ENCODE measurements at regions not wholly inside any gene's neighbourhood (a gene's known extent, or its start where the extent isn't known, plus 50 kb on each side); places are given as distances from the start of the nearest gene placed in this dataset.

DNA sequence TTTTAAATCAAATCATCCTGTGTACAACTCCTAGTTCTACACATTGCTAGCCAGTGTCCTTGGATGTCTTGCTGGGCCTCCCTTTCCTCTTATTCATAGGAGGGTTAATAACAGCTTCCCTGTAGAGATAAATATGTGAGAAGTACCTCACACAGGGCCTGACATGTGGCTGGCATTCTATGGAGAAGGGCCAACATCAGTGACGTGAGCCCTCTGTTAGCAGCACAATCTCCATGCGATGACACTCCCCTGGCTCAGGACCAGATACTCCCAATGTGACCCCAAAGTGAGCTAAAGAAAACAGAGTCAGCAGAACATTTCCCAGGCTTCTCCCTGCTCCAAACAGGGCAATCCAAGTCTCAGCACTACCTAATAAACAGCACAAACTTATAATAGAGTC lies 818.4 kb downstream of the DIAPH3 start:
- H3K4me3 Mint-ChIP-seq (ENCODE audit: unreplicated experiment), result no peak overlapping the region
- H3K27ac Mint-ChIP-seq (ENCODE audit: unreplicated experiment), result no peak overlapping the region
- no peak for DNase-seq (ENCODE audit: low spot score)
- H3K9me3 Mint-ChIP-seq (ENCODE audit: unreplicated experiment), result no peaks in the 10 kb centered on the region
- H3K36me3 Mint-ChIP-seq (ENCODE audit: low read depth, unreplicated experiment), result no peaks in the 10 kb centered on the region
- TF ChIP-seq CTCF (IDR thresholded peaks at IDR 0.05; ENCODE audit: unreplicated experiment), result no peak
- peaks cover 6% of the 10 kb centered on the region for H3K4me1 Mint-ChIP-seq (ENCODE audit: unreplicated experiment)
- H3K27me3 Mint-ChIP-seq (ENCODE audit: unreplicated experiment), result no peaks in the 10 kb centered on the region

GRCh38 chr13:59346999-59347723 lies 816.6 kb downstream of the DIAPH3 start:
- H3K4me1 Mint-ChIP-seq (ENCODE audit: unreplicated experiment), result peaks cover 11% of the 10 kb centered on the region
- no peak for TF ChIP-seq CTCF (IDR thresholded peaks at IDR 0.05; ENCODE audit: unreplicated experiment)
- H3K27ac Mint-ChIP-seq (ENCODE audit: unreplicated experiment), result peak overlapping the region; percentile 62
- no peaks in the 10 kb centered on the region for H3K27me3 Mint-ChIP-seq (ENCODE audit: unreplicated experiment)
- H3K36me3 Mint-ChIP-seq (ENCODE audit: low read depth, unreplicated experiment), result no peaks in the 10 kb centered on the region
- no peaks in the 10 kb centered on the region for H3K9me3 Mint-ChIP-seq (ENCODE audit: unreplicated experiment)
- H3K4me3 Mint-ChIP-seq (ENCODE audit: unreplicated experiment), result no peak overlapping the region
- no peak for DNase-seq (ENCODE audit: low spot score)

DNA sequence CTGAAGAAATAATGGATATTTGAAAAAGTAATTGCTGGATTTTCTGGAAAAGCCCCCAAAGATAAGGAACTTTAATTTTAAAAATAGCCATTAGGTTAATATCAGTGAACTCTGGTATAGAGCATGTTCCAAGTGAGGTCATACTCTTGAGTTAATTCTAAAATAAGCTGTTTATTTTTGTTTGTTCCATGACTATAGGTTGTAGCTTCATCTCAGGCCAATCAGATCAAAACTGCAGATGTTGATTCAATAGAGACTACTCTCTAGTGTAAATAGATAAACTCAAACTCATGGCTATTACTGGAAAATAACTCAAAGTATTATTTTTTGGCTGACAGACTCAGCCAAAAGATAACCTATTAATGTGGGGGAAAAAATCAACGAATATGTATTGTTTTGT lies 815.1 kb downstream of the DIAPH3 start:
- Mint-ChIP-seq H3K4me1 (ENCODE audit: unreplicated experiment) (peaks cover 8% of the 10 kb centered on the region), H3K27me3 (ENCODE audit: unreplicated experiment) (no peaks in the 10 kb centered on the region), H3K27ac (ENCODE audit: unreplicated experiment) (no peak overlapping the region), H3K9me3 (ENCODE audit: unreplicated experiment) (no peaks in the 10 kb centered on the region), H3K36me3 (ENCODE audit: low read depth, unreplicated experiment) (no peaks in the 10 kb centered on the region), H3K4me3 (ENCODE audit: unreplicated experiment) (no peak overlapping the region)
- no peak for TF ChIP-seq CTCF (IDR thresholded peaks at IDR 0.05; ENCODE audit: unreplicated experiment)
- no peak for DNase-seq (ENCODE audit: low spot score)

GRCh38 chr13:59352600-59352999 lies 811.1 kb downstream of the DIAPH3 start:
- no peaks in the 10 kb centered on the region for H3K9me3 Mint-ChIP-seq (ENCODE audit: unreplicated experiment)
- peaks cover 33% of the 10 kb centered on the region for H3K4me1 Mint-ChIP-seq (ENCODE audit: unreplicated experiment)
- TF ChIP-seq CTCF (IDR thresholded peaks at IDR 0.05; ENCODE audit: unreplicated experiment), result no peak
- no peaks in the 10 kb centered on the region for H3K27me3 Mint-ChIP-seq (ENCODE audit: unreplicated experiment)
- H3K36me3 Mint-ChIP-seq (ENCODE audit: low read depth, unreplicated experiment), result no peaks in the 10 kb centered on the region
- DNase-seq (ENCODE audit: low spot score), result no peak
- H3K27ac Mint-ChIP-seq (ENCODE audit: unreplicated experiment), result no peak overlapping the region
- no peak overlapping the region for H3K4me3 Mint-ChIP-seq (ENCODE audit: unreplicated experiment)

DNA sequence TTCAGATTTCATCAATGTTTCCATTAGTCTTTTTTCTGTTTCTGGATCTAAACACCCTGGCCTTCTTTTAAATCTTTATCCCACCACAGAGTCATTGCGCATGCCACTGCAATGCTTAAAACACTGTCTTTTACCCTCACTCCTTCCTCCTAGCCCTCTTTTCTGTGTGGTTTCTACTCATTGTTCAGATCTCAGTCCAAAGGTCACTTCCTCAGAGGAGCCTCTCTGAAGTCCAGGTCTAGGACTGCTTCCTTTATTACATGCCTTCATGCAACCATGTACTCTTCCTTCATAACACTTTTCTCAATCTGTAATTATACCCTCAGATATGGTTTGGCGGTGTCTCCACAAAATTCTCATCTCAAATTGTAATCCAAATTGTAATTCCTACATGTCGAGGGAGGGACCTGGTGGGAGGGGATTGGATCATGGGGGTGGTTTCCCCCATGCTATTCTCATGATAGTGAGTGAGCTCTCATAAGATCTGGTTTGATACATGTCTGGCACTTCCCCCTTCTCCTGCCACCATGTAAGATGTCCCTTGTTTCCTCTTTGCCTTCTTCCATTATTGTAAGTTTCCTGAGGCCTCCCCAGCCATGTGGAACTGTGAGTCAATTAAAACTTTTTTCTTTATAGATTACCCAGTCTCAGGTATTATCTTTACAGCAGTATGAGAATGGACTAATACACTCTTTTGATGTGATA lies 808.9 kb downstream of the DIAPH3 start:
- Mint-ChIP-seq H3K4me3 (ENCODE audit: unreplicated experiment) (no peak overlapping the region), H3K36me3 (ENCODE audit: low read depth, unreplicated experiment) (no peaks in the 10 kb centered on the region), H3K27ac (ENCODE audit: unreplicated experiment) (no peak overlapping the region), H3K9me3 (ENCODE audit: unreplicated experiment) (no peaks in the 10 kb centered on the region), H3K4me1 (ENCODE audit: unreplicated experiment) (peaks cover 39% of the 10 kb centered on the region), H3K27me3 (ENCODE audit: unreplicated experiment) (peaks cover 2% of the 10 kb centered on the region)
- DNase-seq (ENCODE audit: low spot score), result no peak
- no peak for TF ChIP-seq CTCF (IDR thresholded peaks at IDR 0.05; ENCODE audit: unreplicated experiment)

Data from endothelial cell (in vitro differentiated cells).